Epidermal melanocyte (primary cell): ENCODE measurements at regions not wholly inside any gene's neighbourhood (a gene's known extent, or its start where the extent isn't known, plus 50 kb on each side); places are given as distances from the start of the nearest gene placed in this dataset.
"Not testable (repeated sequence)": the region's sequence is repeated elsewhere in the genome, so short reads cannot be mapped to it uniquely, and the experiment has no call there.

Source experiments
- DNase-seq: peaks from one replicate; pipeline ENCODE4 v3.0.0; 2011; ENCODE audit warnings: low spot score; ENCODE audit not compliant: insufficient read length

DNA sequence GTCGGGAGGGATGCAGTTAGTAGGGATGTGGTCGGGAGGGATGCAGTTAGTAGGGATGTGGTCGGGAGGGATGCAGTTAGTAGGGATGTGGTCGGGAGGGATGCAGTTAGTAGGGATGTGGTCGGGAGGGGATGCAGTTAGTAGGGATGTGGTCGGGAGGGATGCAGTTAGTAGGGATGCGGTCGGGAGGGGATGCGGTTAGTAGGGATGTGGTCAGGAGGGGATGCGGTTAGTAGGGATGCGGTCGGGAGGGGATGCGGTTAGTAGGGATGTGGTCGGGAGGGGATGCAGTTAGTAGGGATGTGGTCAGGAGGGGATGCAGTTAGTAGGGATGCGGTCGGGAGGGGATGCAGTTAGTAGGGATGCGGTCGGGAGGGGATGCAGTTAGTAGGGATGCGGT, 96.2 kb downstream of the BDH1 start:
- not testable (repeated sequence) for DNase-seq

DNA sequence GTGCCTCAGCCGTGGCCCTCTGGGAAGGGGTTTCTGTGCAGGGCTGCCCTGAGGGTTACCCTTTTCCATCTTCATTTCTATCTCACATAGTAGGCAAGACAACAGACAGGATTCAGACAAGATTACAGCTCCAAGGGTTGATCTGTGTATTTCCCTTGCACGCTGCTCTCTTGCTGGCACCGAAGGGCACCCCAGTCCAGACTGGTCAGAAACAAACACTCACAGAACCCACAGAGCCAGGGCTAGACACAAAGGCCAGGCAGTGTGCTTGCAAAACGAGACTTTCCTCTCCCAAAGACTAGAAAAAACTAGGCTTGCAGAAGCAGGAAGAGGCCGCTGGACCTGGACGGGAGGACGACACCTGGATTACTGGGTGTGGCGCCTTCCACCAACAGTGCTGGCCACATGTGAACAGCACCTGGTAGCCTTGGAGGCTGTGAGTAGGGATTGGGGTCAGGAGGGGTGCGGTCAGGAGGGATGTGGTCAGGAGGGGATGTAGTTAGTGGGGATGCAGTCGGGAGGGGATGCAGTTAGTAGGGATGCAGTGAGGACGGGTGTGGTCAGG, 96.8 kb downstream of the BDH1 start:
- DNase-seq: no peak

DNA sequence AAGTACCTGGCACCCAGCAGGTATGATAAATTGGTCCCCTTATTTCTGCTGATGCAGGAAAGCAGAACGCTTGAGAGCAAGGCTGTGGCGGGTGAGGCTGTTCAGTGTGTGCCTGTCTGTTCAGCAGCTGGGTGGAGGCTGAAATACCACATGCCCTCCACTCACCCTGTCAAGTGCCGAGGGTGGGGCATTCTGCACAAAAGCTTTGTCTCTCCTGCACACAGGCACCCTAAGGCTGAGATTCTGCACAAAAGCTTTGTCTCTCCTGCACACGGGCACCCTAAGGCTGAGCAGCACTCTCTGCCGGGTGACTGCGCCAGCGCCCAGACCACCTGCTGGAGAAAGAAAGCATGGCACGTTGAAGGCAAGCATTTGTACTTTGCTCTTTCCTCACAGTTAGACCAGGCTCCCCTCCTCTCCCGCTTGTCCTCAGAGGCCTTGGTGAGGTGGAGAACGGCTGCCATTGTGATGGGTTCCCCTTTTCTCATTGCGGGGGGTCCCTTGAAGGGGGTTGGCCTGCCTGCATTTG, 97.5 kb downstream of the BDH1 start:
- no peak for DNase-seq

DNA sequence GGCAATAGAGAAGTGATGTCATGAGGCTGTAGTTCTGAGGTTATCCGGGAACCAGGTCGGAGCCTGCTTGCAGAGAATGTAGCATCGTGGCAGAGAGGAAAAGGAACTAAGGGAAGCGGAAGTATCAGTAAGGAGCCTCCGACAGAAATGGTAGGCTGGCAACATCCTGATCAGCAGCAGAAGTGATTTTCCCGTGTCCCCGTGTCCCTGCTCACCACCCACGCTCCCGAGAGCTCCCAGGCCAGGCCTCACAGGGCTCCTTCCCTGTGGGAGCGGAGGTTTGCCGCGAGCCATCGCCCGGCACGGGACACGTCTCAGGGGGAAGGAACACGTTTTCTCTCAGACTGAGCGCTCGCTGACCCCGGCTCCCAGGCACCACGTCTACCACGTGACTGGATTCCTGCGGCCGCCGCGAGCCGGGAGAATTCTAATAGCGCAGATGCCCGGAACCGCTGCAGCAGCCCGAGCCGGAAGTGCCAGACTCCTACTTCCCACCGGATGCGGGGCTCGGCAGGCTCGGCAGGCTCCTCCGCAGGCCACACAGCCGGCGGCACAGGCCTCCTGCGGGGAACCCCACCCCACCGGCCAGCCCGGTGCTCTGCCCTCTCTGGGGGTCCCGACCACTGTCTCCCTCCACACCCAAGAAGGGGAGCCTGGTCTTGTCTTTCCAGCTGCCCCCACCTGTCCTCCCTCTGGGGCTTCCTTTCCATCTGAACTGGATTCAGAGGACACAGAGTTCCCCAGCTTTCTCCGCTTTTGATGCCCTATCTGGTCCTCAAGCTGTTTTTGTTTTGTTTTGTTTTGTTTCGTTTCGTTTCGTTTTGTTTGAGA, 99.3 kb downstream of the BDH1 start:
- peak; percentile 74 for DNase-seq

DNA sequence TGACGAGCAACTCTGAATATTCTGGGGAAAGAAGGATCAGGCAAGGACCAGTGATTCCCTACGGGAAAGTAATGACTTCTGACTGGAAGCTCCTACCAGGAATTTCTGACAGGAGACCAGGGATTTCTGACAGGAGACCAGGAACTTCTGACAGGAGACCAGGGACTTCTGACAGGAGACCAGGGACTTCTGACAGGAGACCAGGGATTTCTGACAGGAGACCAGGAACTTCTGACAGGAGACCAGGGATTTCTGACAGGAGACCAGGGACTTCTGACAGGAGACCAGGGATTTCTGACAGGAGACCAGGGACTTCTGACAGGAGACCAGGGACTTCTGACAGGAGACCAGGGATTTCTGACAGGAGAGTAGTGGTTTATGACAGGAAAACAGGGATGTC, 100.9 kb downstream of the BDH1 start:
- DNase-seq: not testable (repeated sequence)

DNA sequence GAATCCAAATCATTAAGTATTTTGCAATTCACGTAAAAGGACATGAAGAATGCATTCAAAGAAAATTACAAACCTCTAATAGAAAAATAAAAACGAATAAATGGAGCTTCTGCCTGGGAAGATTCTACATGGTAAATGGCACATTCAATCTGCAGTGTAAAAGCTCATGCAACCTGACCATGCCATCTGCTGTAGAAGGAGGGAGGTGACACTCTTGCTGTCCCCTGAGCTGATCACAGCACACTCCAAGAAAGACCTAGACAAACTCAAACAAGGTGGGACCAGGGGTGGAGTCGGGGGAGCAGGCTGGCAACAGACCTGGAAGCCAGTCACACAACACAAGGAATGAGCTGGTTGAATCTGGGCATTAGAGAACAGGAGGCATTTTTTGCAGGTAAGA, 101.8 kb downstream of the BDH1 start:
- DNase-seq: no peak

DNA sequence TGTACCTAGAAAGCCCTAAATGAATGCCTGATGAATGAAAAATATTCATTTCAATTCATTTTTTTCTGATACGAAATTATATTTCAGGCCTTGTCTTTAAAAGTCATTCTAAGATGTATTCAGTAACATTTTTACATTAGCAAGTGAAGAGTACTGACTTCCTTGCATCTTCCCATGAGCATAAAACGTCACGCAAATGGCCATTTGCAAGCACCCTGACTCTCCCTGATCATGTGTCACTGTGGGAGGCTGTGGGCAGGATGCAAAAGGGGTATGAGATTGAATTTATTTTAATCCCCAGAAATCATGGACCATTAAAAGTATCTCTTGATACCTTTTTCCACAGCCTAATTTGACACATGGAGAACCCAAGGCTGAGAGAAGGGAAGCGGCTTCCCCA, 105.0 kb downstream of the BDH1 start:
- no peak for DNase-seq

DNA sequence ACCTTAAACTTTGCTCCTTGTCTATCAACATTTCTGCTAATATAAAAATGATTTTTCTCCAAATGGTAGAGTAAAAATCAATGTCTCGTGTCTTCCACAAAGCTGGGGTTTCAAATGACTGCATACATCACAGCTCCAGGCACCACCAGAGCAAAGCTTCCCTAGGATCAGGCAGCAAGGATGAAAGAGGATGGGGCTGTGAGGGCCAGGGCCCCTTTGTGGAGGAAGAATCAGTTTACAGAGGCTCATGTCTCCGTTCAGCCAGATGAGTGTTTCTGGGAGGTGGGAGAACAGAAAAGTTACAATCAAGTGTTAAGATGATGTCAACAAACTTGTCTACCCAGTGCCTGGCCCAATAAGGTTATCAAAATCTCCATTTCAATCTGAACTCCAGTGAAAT, 105.5 kb downstream of the BDH1 start:
- DNase-seq: no peak

DNA sequence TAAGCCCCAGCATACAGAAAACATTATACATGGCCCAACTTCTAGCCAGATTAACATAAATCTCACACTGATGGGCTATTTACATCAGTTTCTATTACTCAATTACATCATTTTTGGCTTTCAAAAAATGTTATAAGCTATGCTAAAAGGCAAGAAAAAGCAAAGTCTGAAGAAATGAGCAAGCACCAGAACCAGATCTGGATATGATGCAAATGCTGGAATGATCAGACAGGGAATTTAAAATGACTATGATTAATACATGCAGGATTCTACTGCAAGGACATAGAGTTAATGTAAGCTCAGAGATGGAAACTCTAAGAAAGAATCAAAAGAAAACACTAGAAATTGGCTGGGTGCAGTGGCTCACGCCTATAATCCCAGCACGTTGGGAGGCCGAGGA, 106.6 kb downstream of the BDH1 start:
- DNase-seq: not testable (repeated sequence)

DNA sequence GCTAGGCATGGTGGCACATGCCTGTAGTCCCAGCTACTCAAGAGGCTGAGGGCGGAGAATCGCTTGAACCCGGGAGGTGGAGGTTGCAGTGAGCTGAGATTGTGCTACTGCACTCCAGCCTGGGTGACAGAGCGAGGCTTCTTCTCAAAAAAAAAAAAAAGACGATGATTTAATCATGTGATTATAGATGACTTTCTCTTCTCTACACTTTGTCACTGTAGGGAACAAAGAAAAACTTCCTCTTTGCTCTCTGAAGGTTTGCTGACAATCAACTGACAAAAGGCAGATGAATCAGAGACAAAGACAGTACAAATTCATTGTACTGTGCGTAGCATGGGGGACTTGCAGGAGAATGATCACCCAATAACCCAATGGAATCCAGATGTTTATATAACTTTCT, 108.0 kb downstream of the BDH1 start:
- not testable (repeated sequence) for DNase-seq

DNA sequence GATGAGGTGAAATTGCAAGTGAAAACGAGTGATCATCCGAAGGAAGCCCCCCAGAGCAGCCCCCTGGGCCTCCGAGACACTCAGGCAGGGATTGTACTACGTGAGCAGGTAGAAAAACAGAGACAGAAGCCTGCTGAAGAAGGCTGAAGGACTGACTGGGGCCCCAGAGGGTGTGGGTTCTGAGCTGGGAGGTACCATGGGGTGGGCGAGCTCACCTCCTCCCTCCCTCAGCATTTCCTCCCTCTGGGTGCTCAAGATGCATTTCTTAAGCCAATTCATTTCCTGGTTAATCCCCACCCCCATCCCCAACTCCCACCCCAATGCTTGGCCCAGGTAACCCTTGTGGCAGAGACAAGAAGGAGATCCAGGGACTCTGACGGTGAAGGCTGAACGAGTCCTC, 108.7 kb downstream of the BDH1 start:
- DNase-seq: no peak

DNA sequence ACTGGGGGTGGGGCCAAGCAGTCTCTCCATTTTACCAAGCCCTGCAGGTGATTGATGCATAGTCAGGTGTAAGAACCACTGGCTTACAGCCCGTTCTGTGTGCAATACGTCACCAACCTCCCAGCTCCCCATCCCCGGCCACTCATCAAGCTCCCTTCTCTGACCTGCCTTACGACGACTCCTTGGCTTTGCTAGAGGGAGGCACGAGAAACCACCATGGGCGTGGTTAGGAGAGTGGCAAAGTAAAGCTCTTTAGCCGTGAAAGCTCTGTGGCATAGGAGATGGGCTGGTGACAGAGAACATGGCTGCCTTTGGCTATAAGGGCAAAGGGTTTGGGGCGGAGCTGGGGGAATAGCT, 109.1 kb downstream of the BDH1 start:
- DNase-seq: no peak

DNA sequence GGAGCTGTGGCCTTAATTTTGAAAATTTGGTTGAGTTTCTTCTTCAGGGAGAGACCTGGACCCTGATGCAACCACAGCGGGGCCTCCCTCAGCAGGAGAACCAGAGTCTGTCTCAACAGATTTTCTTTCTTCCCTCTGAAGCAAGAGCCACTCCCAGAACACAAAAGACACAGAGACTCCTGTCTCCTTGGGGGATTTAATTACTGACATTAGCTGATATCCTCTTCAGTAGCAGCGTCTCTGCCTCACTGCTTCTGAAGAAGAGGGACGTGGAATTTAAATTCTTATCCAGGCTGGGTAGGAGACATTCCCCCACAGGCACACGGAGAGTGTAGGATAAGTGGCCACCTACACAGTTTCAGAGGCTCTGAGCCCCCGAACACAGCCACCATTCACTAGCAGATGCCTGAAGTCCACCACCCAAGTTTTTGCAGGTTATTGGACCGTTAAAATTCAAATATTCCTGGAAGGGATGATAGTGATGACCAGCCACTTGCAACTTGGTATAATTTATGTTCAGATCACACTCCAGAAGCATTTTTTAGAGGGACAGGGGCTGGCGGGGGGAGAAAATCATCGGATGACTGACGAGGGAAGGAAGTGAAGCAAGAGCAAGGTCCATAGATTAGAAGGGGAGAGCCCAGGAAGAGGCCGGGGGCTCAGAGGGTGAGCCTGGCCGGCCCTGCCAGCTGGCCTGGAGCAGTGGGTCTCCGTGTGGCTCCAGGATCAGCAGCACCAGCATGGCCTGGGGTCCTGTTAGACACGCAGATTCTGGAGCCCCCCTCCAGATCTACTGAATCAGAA, 109.7 kb downstream of the BDH1 start:
- no peak for DNase-seq

DNA sequence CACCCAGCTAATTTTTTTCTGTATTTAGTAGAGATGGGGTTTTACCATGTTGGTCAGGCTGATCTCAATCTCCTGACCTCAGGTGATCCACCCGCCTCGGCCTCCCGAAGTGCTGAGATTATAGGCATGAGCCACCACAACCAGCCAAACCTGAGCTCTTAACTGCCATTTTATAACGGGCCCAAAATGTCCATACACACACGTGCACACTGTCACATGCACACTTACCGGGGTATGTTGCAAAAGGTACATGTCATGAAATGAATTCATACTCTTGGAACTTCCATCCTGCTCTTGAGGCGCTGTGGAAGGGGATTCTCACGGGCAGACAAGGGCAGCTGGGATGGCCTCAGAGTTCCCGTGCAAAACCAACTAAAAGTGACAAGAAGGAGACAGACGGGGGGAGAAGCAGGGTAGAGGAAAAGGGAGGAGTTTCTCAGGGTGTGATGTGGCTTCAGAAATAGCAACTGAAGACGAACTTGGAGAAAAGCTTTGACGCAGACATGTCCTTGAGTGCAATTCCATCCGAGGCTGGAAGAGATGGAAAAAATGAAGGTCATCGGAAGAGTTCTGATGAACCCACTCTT, 110.9 kb downstream of the BDH1 start:
- DNase-seq: no peak

DNA sequence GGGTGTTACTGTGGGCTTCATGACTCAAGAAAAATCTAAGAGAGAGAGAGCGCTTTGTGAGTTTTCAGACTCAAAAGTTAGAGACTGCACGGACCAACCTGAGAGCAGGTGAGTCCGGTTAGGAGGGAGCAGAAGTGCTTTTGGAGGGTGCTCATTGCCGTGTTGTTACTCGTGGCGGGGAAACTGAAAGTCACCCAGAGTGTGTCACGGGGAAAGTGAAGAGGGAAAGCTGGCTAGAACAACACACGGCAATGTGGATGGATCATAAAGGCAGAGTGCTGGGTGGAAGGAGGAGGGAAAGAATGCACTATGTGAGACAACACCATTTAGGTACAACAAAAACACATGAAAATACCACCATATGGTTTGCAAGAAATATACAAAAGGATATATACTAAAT, 112.3 kb downstream of the BDH1 start:
- DNase-seq: no peak

DNA sequence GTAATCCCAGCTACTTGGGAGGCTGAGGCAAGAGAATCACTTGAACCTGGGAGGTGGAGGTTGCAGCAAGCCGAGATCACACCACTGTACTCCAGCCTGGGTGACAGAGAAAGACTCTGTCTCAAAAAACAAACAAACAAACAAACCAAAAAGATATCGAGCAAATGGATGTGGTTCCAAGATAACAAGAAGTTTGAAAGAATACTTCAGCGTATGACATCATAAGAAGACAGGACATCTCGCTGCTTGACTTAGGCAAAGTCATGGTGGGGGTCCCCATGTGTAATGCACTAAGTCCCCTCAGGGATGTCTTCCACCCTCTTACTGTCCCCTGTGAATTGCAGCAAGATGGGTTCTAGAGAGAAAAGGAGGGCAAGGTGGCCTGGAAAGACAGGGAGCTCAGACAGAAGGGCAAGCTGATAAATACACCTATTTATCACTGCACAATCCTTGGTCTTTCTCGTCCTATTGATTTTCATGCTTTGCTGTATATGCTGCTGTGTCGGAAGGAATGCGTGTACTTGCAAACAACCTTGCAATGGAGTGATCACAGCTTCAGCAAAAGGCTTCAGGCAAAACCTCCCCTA, 115.0 kb downstream of the BDH1 start:
- DNase-seq: no peak

DNA sequence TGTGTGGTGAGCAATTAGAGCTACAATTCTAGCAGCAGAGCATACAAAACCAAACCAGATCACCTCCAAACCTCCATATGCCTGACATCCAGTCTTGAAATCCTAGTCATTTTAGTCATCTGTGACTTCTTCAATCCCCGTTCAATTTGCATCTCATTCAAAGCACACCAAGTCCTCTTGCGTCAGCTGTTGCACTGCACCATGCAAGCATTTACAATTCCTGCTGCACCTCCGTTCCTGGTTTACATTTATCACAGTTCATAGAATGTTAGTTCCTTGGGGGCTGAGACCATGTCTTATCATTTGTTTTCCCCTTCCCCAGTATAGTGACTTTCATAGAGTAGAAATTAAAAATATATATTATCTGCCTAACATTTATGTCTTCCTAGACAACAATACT, 116.9 kb downstream of the BDH1 start:
- DNase-seq: no peak

DNA sequence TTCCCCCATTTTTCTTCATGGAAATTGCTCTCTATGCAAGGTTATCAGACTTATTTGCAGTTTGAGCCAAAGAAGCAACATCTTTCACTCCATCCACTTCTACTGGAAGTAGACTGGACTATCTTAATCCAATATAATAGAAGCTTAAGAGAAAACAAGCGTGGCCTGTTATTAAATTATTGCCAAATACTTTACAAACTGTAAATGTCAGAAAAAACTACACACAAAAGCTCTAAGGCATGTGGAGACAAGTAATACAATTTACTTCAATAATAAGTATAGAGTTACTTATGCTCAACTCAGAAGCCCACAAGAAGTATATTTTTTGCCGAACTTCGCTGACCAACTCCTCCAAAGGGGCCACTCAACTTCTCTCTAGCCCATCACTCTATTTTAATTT, 120.3 kb downstream of the BDH1 start:
- DNase-seq: no peak

DNA sequence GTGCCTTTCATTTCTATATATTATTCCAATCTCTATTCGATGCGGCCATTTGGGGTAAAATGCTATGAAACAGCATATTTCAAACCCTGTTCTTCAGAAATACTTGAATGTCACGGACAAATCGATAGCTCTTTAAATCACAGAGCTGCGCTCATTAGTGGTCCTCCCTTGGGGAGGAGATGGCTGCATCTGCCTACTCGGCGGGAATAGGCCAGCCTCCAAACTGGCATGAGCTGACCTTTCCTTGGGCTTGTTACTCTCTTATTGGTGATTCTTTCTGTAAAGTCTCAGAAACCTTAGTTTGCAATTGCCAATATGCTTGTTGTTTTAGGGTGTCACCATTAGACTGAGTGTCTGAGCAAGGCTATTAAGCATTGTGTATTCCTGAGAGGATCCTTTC, 120.9 kb downstream of the BDH1 start:
- no peak for DNase-seq

DNA sequence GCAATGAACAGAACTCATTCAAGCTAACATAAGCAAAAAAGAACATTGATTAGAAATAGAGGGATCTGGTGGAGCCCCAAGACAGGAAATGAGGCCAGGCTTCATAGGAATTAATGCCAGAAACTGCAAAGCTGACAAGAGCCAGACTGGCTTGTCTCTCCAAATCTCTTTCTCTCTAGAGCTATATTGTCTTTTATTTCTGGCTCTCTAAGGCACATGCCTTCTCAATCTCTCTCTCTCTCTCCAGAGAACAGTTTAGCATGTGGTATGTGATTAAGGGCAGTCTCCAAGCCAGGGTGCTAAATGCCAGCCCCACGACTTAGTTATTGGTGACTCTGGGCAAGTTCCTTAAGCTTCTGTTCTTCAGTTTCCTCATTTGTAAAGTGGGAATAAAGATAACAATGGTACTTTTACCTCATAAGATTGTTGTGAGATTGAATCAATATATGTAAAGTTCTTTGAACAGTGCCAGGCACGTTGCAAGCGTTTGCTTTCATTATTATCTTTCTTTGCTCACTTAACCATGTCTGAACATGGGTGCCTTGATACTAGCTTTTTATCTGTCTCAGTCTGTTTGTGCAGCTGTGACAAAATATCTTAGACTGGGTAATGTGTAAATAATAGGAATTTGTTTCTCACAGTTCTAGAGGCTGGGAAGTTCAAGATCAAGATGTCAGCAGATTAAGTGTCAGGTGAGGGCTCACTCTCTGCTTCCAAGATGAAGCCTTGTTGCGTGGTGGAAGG, 123.2 kb downstream of the BDH1 start:
- DNase-seq: no peak
